GM04503 (cell line): ENCODE measurements at regions not wholly inside any gene's neighbourhood (a gene's known extent, or its start where the extent isn't known, plus 50 kb on each side); places are given as distances from the start of the nearest gene placed in this dataset.
"Not testable (repeated sequence)": the region's sequence is repeated elsewhere in the genome, so short reads cannot be mapped to it uniquely, and the experiment has no call there.

Source experiments
- DNase-seq: peaks from one replicate; pipeline ENCODE4 v3.0.0-alpha.2; 2012; ENCODE audit warnings: low read depth

DNA sequence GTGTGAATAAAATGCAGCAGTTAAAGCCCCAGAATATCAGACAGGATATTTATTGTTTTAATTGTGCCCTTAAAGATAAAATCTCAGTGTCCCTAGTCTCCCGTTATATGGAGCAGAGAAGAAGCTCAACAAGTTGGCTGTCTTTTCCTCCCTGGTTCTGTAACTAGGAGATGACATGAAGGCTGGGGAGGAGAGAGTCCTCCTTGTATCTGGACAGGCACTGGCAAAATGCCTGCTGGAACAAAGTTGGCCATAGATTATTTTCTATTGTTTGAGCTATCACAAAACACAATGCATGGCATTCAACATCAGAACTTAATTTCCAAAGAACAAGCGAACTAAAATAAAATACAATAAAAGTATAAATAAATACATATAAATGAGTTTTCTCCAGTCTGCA, 694.9 kb upstream of the KCND2 start:
- no peak for DNase-seq

DNA sequence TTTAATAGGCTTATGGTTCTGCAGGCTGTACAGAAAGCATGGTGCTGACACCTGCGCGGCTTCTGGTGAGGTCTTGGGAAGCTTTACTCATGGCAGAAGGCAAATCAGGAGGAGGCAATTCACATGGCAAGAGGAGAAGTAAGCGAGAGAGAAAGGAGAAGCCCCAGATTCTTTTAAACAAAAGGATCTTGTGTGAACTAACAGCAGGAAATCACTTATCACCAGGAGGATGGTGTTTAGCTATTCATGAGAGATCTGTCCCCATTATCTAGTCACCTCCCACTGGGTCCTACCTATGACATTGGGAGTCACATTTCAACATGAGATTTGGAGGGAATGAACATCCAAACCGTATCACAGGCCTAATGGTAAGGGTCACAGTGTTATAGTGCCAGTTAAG, 678.0 kb upstream of the KCND2 start:
- DNase-seq = no peak

DNA sequence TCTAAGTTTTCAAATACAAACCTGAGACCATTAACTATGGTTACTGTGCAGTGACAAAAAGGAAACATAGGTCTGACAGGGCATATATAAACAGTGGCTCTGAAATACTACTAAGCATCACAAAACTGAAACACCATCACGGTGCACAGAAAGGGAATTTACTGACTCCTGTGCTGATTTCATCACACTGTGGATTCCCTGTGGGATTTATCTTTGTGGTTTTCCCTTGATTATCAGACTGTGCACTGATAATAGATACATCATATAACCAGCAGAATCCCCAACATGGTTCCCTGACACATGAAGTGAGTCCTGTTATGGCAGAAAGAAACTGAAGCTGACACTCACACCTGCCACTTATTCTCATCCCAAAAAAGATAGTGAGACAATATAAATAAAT, 676.3 kb upstream of the KCND2 start:
- DNase-seq = no peak

DNA sequence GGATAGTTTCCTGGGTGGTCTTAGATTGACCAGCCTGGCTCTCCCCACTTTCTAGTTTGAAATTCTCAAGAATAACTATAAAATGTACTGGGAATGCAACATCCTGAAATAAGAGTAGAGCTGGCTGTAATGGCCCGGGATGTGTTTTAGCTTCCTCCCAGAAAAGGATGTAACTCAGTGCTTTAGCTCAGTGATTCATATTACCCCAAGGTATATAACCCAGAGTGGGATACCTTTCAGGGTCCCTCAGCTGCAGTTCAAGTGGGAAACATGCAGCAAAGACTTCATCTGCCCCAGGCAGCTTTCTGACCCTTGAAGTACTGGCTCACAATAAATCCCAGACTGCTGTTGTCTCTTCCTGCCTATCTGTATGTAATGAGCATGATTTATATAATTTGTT, 666.7 kb upstream of the KCND2 start:
- DNase-seq = no peak

DNA sequence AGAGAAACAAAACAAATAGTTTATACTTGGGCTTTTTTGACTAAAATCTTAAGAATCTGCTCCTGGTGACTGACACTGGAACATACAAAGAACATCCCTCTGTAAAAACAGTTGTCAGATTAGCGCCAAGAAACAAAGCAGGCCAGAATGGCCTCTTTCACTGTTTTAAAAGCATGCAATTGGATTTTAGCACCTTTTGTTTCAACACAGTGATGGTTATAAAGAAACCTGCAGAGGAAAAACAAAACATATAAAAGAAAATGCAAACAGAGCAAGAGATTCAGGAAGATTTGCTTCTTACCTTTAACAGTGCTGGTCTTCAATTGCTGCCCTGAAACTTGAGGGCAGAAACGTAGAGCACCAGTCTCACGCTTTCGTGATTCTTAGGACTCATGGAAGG, 652.2 kb upstream of the KCND2 start:
- no peak for DNase-seq

DNA sequence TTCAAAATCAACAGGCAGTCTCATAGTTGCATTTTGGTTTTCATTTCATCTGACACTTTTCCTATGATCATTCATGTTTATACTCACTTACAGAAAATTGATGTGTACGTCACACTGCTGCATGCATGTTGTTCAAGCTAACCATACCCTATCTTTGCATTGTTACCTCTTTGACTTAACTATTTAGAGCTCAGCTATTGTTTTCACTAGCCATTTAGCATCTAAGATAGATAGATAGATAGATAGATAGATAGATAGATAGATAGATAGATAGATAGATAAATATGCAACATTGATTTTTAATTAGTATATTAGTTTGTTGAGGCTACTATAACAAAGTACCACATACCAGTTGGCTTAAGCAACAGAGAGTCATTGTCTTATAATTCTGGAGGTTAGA, 649.5 kb upstream of the KCND2 start:
- DNase-seq = no peak

DNA sequence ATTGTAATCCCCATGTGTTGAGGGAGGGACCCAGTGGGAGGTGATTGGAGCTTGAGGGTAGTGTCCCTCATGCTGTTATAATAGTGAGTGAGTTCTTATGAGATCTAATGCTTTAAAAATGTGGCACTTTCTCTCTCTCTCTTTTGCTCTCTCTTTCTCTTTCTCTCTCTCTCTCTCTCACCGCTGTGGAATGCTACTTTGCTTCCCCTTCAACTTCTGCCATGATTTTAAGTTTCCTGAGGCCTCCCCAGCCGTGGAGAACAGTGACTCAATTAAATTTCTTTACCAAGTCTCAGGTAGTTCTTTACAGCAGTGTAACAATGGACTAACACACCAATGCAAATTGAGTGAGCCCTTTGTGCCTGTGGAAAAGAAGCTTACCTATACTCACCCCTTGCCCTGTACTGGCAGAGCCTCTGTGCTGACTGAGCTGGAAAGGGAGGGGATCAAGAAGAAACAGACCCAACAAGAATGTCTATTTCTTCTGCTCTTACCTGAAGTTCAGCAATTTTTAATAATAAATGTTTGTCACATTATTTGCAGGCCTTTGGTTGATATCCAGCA, 642.5 kb upstream of the KCND2 start:
- DNase-seq = no peak

DNA sequence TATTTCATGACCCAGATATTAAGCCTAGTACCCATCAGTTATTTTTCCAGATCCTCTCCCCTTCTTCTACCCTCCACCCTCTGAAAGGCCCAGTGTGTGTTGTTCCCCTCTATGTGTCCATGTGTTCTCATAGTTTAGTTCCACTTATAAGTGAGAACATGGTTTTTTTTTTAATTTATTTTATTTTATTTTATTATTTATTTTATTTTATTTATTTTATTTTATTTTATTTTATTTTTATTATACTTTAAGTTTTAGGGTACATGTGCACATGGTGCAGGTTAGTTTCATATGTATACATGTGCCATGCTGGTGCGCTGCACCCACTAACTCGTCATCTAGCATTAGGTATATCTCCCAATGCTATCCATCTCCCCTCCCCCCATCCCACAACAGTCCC, 639.2 kb upstream of the KCND2 start:
- not testable (repeated sequence) for DNase-seq

DNA sequence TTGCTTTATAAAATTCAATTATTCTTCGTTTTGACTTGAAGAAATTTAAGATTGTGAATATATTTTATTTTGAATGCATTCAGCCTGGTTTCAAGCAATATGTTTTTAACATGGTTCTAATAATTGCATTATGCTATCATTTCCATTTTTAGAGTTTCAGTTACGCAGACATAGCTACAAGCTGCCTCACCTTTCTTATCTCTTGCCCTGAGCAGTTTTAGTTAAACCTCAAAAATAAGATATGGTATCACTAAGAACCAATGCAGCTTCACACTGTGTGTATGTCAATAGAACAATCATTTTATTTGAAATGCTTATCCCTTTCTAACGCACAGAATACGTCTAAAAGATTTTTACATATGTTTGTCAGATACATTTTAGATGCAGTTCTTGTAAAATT, 632.6 kb upstream of the KCND2 start:
- DNase-seq = no peak

DNA sequence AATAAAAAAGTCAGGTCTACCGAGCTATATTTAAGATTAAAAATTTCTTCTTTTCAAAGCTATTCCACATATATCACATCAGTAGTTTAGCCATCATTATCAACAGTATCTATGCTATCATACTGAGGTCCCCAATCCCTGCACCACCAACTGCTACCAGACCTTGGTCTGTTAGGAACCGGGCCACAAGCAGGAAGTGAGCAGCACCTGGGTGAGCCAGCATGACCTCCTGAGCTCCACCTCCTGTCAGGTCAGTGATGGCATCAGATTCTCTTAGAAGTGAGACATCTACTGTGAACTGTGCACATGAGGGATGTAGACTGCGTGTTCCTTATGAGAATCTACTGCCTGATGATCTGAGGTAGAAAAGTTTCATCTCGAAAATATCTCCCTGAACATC, 632.1 kb upstream of the KCND2 start:
- DNase-seq = no peak

DNA sequence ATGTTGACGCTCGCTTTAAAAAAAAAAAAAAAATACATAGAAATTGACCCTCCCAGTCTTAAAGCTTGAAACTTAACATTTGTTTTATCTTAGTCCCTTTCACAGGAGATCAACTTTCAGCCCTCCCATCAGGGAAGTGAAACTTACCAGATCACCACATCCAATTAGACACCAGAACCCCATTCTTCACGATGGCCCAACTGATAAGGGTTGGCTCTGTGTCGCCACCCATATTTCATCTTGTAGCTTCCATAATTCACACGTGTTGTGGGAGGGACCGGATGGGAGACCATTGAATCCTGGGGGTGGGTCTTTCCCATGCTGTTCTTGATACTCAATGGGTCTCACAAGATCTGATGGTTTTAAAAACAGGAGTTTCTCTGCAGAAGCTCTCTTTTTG, 629.4 kb upstream of the KCND2 start:
- no peak for DNase-seq

DNA sequence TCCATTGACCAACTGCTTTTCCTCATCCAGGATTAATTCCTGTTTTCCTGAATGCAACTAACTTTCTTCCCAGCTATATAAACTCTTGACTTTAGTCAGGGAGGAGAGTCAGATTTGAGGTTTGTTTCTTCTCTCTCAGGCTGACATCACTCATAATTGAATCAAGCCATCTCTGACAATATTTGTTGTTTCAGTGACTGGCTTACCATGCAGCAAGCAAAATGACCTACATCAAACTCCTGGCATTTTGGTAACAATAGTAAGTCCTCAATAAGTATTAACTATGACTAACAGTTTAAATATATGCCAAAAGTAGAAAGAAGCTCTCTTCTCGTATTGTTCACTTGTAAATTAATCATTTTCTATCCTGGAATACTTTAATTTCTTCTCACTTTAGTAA, 625.7 kb upstream of the KCND2 start:
- no peak for DNase-seq

DNA sequence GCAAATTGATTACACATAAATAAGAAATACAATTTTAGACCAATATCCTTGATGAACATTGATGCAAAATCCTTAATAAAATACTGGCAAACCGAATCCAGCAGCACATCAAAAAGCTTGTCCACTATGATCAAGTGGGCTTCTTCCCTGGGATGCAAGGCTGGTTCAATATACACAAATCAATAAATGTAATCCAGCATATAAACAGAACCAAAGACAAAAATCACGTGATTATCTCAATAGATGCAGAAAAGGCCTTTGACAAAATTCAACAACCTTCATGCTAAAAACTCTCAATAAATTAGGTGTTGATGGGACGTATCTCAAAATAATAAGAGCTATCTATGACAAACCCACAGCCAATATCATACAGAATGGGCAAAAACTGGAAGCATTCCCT, 624.2 kb upstream of the KCND2 start:
- DNase-seq = not testable (repeated sequence)

DNA sequence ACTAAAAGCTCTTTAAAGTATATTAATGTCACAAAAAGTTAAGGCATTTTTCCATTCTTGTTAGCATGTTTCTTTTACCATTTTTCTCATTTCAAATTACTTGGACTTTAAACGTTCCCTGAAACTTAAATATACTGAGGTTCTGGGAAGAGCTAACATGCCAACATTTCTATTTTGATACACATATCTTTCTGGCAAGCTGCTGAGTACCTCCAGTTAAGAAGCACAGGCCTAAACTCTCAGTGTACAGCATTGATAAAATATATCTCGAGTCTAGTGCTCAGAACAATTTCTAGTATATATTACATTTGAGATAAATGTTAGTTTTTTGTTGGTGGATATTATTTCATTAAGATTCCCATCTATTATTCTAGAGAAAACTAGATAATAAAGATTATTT, 612.9 kb upstream of the KCND2 start:
- no peak for DNase-seq

DNA sequence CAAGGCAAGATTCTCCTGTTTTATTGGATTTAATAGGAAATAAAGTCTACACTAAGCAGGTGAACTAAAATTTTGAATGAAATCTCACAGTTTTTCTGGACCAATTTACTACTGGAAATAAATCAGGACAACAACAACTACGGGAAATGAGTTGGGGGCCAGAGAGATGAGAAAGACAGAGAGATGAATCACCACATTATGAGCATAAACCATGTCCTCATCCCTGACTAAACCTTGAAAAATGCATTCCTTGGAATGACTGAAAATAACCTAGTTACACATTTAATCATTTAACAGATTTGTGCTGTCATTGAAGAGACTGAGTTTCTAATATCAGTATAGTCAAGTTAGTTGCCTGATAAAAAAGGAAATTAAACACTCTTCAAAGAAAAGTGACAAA, 608.4 kb upstream of the KCND2 start:
- DNase-seq = no peak

DNA sequence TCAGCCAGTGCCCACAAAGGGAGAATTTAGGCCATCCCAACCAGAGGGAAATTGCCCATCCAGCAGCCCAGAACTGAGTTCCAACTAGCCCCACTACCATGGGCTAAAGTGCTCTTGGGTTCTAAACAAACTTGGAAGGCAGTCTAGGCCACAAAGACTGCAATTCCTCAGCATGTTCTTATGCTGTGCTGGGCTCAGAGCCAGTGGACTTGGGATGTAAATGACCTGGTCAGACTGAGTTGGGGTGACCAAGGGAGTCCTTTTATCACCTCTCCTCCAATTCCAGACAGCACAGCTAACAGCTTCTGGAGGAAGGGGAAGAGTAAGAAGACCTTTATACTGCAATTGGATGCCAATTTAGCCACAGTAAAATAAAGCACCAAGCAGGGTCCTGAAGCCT, 607.2 kb upstream of the KCND2 start:
- DNase-seq = no peak

DNA sequence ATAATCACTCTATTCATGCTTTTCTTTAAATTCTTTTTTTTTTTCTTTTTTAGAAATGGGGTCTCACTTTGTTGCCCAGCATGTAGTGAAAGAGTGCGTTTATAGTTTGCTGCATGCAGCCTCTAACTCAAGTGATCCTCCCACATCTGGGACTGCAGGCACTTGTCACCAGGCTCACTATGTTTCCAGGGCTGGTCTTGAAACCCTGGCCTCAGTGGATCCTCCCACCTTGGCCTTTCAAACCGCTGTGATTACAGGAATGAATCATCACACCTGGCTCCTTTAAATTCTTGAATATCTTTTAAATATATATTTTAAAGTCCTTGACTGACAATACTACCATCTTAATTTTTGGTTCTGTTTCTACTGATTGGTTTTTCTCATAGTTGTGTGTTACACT, 591.6 kb upstream of the KCND2 start:
- no peak for DNase-seq

DNA sequence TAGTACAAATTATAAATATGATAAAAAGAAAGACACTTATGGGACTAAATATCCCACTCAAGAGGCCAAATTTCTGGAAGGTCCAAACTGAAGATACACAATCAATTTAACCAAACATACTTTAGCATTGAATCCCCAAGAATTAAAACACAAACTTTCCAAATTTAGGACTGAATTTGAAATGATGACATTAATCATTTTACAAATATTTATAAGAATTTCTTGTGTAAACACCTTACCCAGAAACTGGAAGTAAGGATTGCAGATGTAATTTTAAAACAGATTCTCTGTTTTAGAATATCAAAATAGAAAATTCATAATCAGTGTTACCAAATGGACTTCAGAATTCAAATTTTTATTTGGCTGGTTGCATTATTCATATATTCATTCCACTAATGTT, 588.2 kb upstream of the KCND2 start:
- DNase-seq = no peak

DNA sequence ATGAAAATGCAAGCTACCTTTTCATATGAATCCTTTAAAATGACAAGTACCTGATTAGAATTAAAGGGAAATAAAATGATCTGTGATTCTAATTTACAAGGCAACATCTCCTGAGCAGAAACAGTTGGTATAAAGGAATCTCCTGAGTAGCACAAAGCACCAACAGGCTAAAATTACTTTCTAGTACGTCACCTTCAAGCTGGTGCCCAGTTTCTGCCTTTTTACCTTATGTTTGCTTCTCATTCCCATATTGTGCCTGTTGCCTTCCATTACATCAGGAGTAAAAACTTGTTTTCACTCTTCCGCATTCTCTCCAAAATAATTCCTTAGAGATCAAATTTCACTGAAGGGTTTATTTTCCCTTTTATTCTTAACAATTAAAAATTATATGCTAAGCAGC, 587.1 kb upstream of the KCND2 start:
- no peak for DNase-seq

DNA sequence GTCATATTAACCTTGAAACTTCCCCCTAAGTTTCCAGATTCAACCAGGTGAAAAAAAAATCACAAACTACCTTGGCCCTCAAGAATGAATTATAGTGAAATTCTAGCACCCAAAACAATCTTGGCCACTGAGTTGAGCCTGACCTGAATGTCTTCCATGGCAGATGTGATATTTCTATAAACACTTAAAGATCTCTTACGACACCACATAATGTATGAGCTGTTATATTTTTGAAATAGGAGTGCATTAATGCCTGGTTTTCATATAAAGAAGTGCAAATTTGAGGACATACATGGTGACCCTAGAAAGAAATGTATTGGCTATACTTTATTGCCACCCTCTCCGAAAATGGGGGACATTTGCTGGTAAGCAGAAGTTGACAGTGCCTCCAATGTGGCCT, 584.1 kb upstream of the KCND2 start:
- DNase-seq = no peak

DNA sequence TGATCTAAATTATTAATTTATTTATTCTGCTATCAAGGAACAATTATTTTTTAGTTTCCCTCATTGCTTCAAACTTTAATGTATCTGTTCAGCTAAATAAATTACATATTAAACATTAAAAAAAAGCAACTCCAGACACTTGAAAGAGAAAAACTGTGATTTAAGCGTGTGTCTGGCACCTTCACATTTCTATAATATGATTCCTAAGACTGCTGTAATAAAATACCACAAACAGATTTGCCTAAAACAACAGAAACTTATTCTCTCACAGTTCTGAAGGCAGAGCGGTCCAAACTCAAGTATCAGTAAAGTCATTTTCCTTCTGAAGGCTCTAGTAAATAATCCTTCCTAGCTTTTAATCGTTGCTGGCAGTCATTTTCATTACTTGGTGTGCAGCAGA, 580.4 kb upstream of the KCND2 start:
- DNase-seq = no peak

DNA sequence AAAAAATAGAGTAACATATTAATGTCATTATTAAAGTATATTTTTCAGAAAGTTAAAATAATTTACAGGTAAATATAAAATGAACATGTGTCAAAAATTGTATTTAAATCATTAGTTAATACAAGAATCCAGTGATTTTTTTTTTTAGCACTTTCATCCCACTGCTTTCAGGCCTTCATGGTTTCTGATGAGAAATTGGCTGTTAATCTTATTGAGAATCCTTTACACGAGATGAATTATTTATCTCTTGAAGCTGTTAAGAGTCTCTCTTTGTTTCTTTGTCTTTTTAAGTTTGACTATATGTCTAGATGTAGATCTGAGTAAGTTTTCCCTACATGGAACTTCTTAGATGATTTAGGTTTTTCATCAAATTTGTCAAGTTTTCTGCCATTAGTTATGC, 578.5 kb upstream of the KCND2 start:
- DNase-seq = no peak

DNA sequence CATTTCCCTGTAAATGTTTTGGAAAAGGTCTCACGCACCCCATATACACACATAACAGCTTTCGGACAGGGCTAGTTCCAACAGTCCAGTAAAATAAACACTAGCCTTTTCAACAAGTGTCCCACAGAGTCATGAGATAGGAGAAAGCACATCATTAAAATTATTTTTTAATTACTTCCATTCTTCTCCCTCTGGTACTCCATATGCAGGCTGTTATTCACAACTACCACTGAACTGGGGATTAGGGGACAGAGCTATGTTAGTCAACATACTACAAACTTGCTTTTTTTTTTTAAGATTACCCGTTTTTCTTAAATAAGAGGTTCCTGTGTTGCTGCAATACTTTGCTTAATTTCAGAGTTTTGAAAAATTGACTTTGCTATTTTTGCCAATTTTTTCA, 576.6 kb upstream of the KCND2 start:
- DNase-seq = no peak

DNA sequence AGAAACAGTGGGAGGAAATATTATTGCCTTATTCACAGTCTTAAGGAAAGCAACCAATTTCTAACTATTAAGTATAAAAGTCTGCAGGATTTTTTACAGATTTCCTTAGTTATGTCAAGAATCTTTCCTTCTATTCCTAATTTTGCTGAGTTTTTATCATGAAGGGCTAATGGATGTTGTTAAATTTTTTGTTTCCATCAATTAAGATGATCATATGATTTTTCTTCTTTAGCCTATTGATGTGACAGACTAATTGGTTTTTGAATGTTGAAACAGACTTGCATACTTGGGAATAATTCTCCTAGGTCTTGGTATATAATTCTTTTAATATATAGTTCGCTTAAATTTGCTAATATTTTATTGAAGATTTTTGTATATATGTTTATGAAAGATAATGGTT, 569.1 kb upstream of the KCND2 start:
- no peak for DNase-seq

DNA sequence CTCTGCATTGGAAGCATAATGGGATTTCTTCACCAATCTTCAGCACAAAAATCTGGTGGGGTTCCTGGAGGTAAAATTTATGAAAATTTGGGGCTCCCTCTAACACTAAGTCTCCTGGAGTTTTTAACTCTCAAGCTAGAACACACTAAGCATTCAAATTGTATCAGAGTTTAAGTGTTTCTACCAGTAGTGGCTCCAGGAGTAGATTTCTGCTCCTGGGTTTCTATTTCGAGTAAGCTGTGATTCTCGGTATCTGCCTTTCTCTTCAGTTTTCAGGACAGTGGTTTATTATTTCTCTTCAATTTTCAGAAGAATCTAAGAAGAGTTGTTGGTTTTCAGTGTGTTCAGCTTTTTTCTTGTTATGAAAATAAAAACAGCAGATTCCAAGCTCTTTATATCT, 566.4 kb upstream of the KCND2 start:
- DNase-seq = no peak
